ENCODE measurements at regions not wholly inside any gene's neighbourhood (a gene's known extent, or its start where the extent isn't known, plus 50 kb on each side); places are given as distances from the start of the nearest gene placed in this dataset.

GRCh38 chr3:117471831-117472230 lies 762.3 kb downstream of the TUSC7 start:
- Histone ChIP-seq H2AFZ (ENCODE audit: low read length) (no peak overlapping the region), H3K18ac (ENCODE audit: low read length) (no peak overlapping the region), H4K91ac (ENCODE audit: low read depth, low read length, poor library complexity) (no peak overlapping the region), H3K9me3 (replicated peaks in 1 of 2; ENCODE audit: control insufficient read depth in 2 of 2, insufficient read depth in 1 of 2, low read depth in 1 of 2, low read length in 2 of 2) (no peaks in the 10 kb centered on the region), H3K4me1 (ENCODE audit: control insufficient read depth in 2 of 2, insufficient read depth in 1 of 2, low read depth in 1 of 2, low read length in 2 of 2) (peaks cover 0 to 4% of the 10 kb centered on the region in 2 donors), H3K4me2 (ENCODE audit: insufficient read depth, low read length, poor library complexity, severe bottlenecking) (no peak overlapping the region), H3K79me1 (ENCODE audit: low read depth, low read length) (no peaks in the 10 kb centered on the region), H3K27me3 (ENCODE audit: control insufficient read depth in 3 of 3, insufficient read depth in 3 of 3, low read depth in 1 of 3, low read length in 3 of 3) (no peaks in the 10 kb centered on the region), H3K9ac (ENCODE audit: low read depth, low read length, poor library complexity) (no peak overlapping the region), H2BK12ac (ENCODE audit: low read length) (no peak overlapping the region), H3K4me3 (ENCODE audit: low read length in 2 of 2) (no peak overlapping the region), H2BK120ac (ENCODE audit: low read depth, low read length) (no peak overlapping the region), H3K14ac (ENCODE audit: low read length) (no peak overlapping the region), H3K36me3 (replicated peaks in 1 of 2; ENCODE audit: control insufficient read depth in 2 of 2, insufficient read depth in 2 of 2, low read length in 2 of 2) (no peaks in the 10 kb centered on the region), H3K27ac (replicated peaks; ENCODE audit: low read length) (no peak overlapping the region), H3K23ac (ENCODE audit: low read depth, low read length, poor library complexity) (no peak overlapping the region), H2AK5ac (ENCODE audit: low read depth, low read length) (no peak overlapping the region), H2BK15ac (ENCODE audit: low read length) (no peak overlapping the region), H4K8ac (ENCODE audit: low read depth, low read length) (no peak overlapping the region), H3K4ac (ENCODE audit: low read length) (no peak overlapping the region), H2BK5ac (ENCODE audit: low read length) (no peak overlapping the region)
- no peak for DNase-seq (ENCODE audit: low spot score)
- WGBS, 2 donors (ENCODE audit: extremely low coverage in 2 of 2, insufficient read length in 2 of 2, insufficient replicate concordance in 1 of 2), result no CpG with 5 or more reads among the region's 1 CpG

GRCh38 chr3:117473981-117474538 lies 764.5 kb downstream of the TUSC7 start:
- Histone ChIP-seq H4K91ac (ENCODE audit: low read depth, low read length, poor library complexity) (no peak overlapping the region), H2AFZ (ENCODE audit: low read length) (no peak overlapping the region), H3K9ac (ENCODE audit: low read depth, low read length, poor library complexity) (no peak overlapping the region), H2AK5ac (ENCODE audit: low read depth, low read length) (no peak overlapping the region), H3K14ac (ENCODE audit: low read length) (no peak overlapping the region), H2BK15ac (ENCODE audit: low read length) (no peak overlapping the region), H2BK5ac (ENCODE audit: low read length) (no peak overlapping the region), H3K4me3 (ENCODE audit: low read length in 2 of 2) (no peak overlapping the region), H2BK120ac (ENCODE audit: low read depth, low read length) (no peak overlapping the region), H3K4ac (ENCODE audit: low read length) (no peak overlapping the region), H3K9me3 (replicated peaks in 1 of 2; ENCODE audit: control insufficient read depth in 2 of 2, insufficient read depth in 1 of 2, low read depth in 1 of 2, low read length in 2 of 2) (no peaks in the 10 kb centered on the region), H3K18ac (ENCODE audit: low read length) (no peak overlapping the region), H3K79me1 (ENCODE audit: low read depth, low read length) (no peaks in the 10 kb centered on the region), H3K4me2 (ENCODE audit: insufficient read depth, low read length, poor library complexity, severe bottlenecking) (no peak overlapping the region), H3K4me1 (ENCODE audit: control insufficient read depth in 2 of 2, insufficient read depth in 1 of 2, low read depth in 1 of 2, low read length in 2 of 2) (peaks cover 0 to 4% of the 10 kb centered on the region in 2 donors), H3K23ac (ENCODE audit: low read depth, low read length, poor library complexity) (no peak overlapping the region), H2BK12ac (ENCODE audit: low read length) (no peak overlapping the region), H4K8ac (ENCODE audit: low read depth, low read length) (no peak overlapping the region), H3K36me3 (replicated peaks in 1 of 2; ENCODE audit: control insufficient read depth in 2 of 2, insufficient read depth in 2 of 2, low read length in 2 of 2) (no peaks in the 10 kb centered on the region), H3K27ac (replicated peaks; ENCODE audit: low read length) (no peak overlapping the region), H3K27me3 (ENCODE audit: control insufficient read depth in 3 of 3, insufficient read depth in 3 of 3, low read depth in 1 of 3, low read length in 3 of 3) (no peaks in the 10 kb centered on the region)
- no CpG with 5 or more reads among the region's 8 CpGs for WGBS, 2 donors (ENCODE audit: extremely low coverage in 2 of 2, insufficient read length in 2 of 2, insufficient replicate concordance in 1 of 2)
- peak; percentile 29 for DNase-seq (ENCODE audit: low spot score)

GRCh38 chr3:117476572-117476971 lies 767.0 kb downstream of the TUSC7 start:
- H3K4me3 ChIP-seq (ENCODE audit: low read length in 2 of 2), result no peak overlapping the region
- no peaks in the 10 kb centered on the region for H3K27me3 ChIP-seq (ENCODE audit: control insufficient read depth in 3 of 3, insufficient read depth in 3 of 3, low read depth in 1 of 3, low read length in 3 of 3)
- no CpG with 5 or more reads among the region's 2 CpGs for WGBS, 2 donors (ENCODE audit: extremely low coverage in 2 of 2, insufficient read length in 2 of 2, insufficient replicate concordance in 1 of 2)
- no peak overlapping the region for H2BK12ac ChIP-seq (ENCODE audit: low read length)
- no peak overlapping the region for H3K9ac ChIP-seq (ENCODE audit: low read depth, low read length, poor library complexity)
- H4K91ac ChIP-seq (ENCODE audit: low read depth, low read length, poor library complexity), result no peak overlapping the region
- H3K9me3 ChIP-seq (replicated peaks in 1 of 2; ENCODE audit: control insufficient read depth in 2 of 2, insufficient read depth in 1 of 2, low read depth in 1 of 2, low read length in 2 of 2), result no peaks in the 10 kb centered on the region
- DNase-seq (ENCODE audit: low spot score), result no peak
- no peak overlapping the region for H3K4ac ChIP-seq (ENCODE audit: low read length)
- H3K27ac ChIP-seq (replicated peaks; ENCODE audit: low read length), result no peak overlapping the region
- no peak overlapping the region for H3K14ac ChIP-seq (ENCODE audit: low read length)
- no peak overlapping the region for H4K8ac ChIP-seq (ENCODE audit: low read depth, low read length)
- H2BK5ac ChIP-seq (ENCODE audit: low read length), result no peak overlapping the region
- H3K23ac ChIP-seq (ENCODE audit: low read depth, low read length, poor library complexity), result no peak overlapping the region
- H3K4me1 ChIP-seq (ENCODE audit: control insufficient read depth in 2 of 2, insufficient read depth in 1 of 2, low read depth in 1 of 2, low read length in 2 of 2), result peaks cover 4 to 11% of the 10 kb centered on the region in 2 donors
- H3K79me1 ChIP-seq (ENCODE audit: low read depth, low read length), result no peaks in the 10 kb centered on the region
- H3K36me3 ChIP-seq (replicated peaks in 1 of 2; ENCODE audit: control insufficient read depth in 2 of 2, insufficient read depth in 2 of 2, low read length in 2 of 2), result no peaks in the 10 kb centered on the region
- no peak overlapping the region for H3K18ac ChIP-seq (ENCODE audit: low read length)
- H2AFZ ChIP-seq (ENCODE audit: low read length), result no peak overlapping the region
- no peak overlapping the region for H2BK120ac ChIP-seq (ENCODE audit: low read depth, low read length)
- H2BK15ac ChIP-seq (ENCODE audit: low read length), result no peak overlapping the region
- no peak overlapping the region for H3K4me2 ChIP-seq (ENCODE audit: insufficient read depth, low read length, poor library complexity, severe bottlenecking)
- no peak overlapping the region for H2AK5ac ChIP-seq (ENCODE audit: low read depth, low read length)

- no peak overlapping the region for H3K23ac ChIP-seq (ENCODE audit: low read depth, low read length, poor library complexity)
- no peak overlapping the region for H3K9ac ChIP-seq (ENCODE audit: low read depth, low read length, poor library complexity)
- DNase-seq (ENCODE audit: low spot score), result no peak
- no peak overlapping the region for H3K27ac ChIP-seq (replicated peaks; ENCODE audit: low read length)
- no peak overlapping the region for H2AK5ac ChIP-seq (ENCODE audit: low read depth, low read length)
- no peak overlapping the region for H3K4me2 ChIP-seq (ENCODE audit: insufficient read depth, low read length, poor library complexity, severe bottlenecking)
- no peak overlapping the region for H2BK5ac ChIP-seq (ENCODE audit: low read length)
- no peak overlapping the region for H3K14ac ChIP-seq (ENCODE audit: low read length)
- H4K91ac ChIP-seq (ENCODE audit: low read depth, low read length, poor library complexity), result no peak overlapping the region
- H3K4me1 ChIP-seq (ENCODE audit: control insufficient read depth in 2 of 2, insufficient read depth in 1 of 2, low read depth in 1 of 2, low read length in 2 of 2), result peaks cover 4 to 11% of the 10 kb centered on the region in 2 donors
- no peak overlapping the region for H3K4ac ChIP-seq (ENCODE audit: low read length)
- H3K79me1 ChIP-seq (ENCODE audit: low read depth, low read length), result no peaks in the 10 kb centered on the region
- no peak overlapping the region for H3K18ac ChIP-seq (ENCODE audit: low read length)
- H2BK12ac ChIP-seq (ENCODE audit: low read length), result no peak overlapping the region
- no peaks in the 10 kb centered on the region for H3K36me3 ChIP-seq (replicated peaks in 1 of 2; ENCODE audit: control insufficient read depth in 2 of 2, insufficient read depth in 2 of 2, low read length in 2 of 2)
- no peaks in the 10 kb centered on the region for H3K9me3 ChIP-seq (replicated peaks in 1 of 2; ENCODE audit: control insufficient read depth in 2 of 2, insufficient read depth in 1 of 2, low read depth in 1 of 2, low read length in 2 of 2)
- H2AFZ ChIP-seq (ENCODE audit: low read length), result no peak overlapping the region
- H3K4me3 ChIP-seq (ENCODE audit: low read length in 2 of 2), result no peak overlapping the region
- no peak overlapping the region for H4K8ac ChIP-seq (ENCODE audit: low read depth, low read length)
- no peaks in the 10 kb centered on the region for H3K27me3 ChIP-seq (ENCODE audit: control insufficient read depth in 3 of 3, insufficient read depth in 3 of 3, low read depth in 1 of 3, low read length in 3 of 3)
- no CpG with 5 or more reads among the region's 6 CpGs for WGBS, 2 donors (ENCODE audit: extremely low coverage in 2 of 2, insufficient read length in 2 of 2, insufficient replicate concordance in 1 of 2)
- H2BK120ac ChIP-seq (ENCODE audit: low read depth, low read length), result no peak overlapping the region
- no peak overlapping the region for H2BK15ac ChIP-seq (ENCODE audit: low read length)
These were observed 767.7 kb downstream of the TUSC7 start for GRCh38 chr3:117477214-117477755.

All from neuronal stem cell (in vitro differentiated cells).